Common myeloid progenitor, CD34-positive (primary cell): ENCODE measurements at regions not wholly inside any gene's neighbourhood (a gene's known extent, or its start where the extent isn't known, plus 50 kb on each side); places are given as distances from the start of the nearest gene placed in this dataset.

Source experiments
- CTCF ChIA-PET: fragments of 350-600 bp; sonication (Branson Sonifier 250); formaldehyde crosslinking; loops from one replicate; lab custom pipeline; 2021; ENCODE audit warnings: antibody characterized with exemption; lab: Charles Lee
- POLR2A ChIA-PET: fragments of 350-600 bp; sonication (Branson Sonifier 250); formaldehyde crosslinking; loops from one replicate; lab custom pipeline; 2021; ENCODE audit warnings: antibody characterized with exemption; lab: Charles Lee
- DNase-seq, 3 donors: peaks; one replicate each; pipeline versions ENCODE4 v3.0.0 to v3.0.0-alpha.2; 2013
- H3K27ac ChIP-seq, 2 experiments: 1 replicate in 1 of 2; 2 replicates in 1 of 2; pipeline ENCODE4 v1.7.0; 2013; ENCODE audit warnings: inconsistent platforms in 2 of 2, low read length in 2 of 2, mild to moderate bottlenecking in 2 of 2, low read depth in 1 of 2, moderate library complexity in 1 of 2; ENCODE audit not compliant: severe bottlenecking in 2 of 2, insufficient read depth in 1 of 2, poor library complexity in 1 of 2
- H3K27me3 ChIP-seq, 5 experiments: replicated peaks in 2 of 5; 1 replicate in 3 of 5; 2 replicates in 2 of 5; pipeline versions ENCODE4 v1.6.1 to v1.7.0; 2013; ENCODE audit warnings: low read length in 4 of 5, mild to moderate bottlenecking in 2 of 5, moderate library complexity in 2 of 5, inconsistent platforms in 1 of 5; ENCODE audit not compliant: insufficient read depth in 5 of 5, control insufficient read depth in 4 of 5
- H3K36me3 ChIP-seq, 4 experiments: 1 replicate in 2 of 4; 2 replicates in 2 of 4; pipeline versions ENCODE4 v1.6.1 to v1.7.0; 2013; ENCODE audit warnings: low read length in 3 of 4, control low read depth in 1 of 4, mild to moderate bottlenecking in 1 of 4; ENCODE audit not compliant: control insufficient read depth in 4 of 4, insufficient read depth in 4 of 4
- H3K4me1 ChIP-seq, 4 experiments: 1 replicate in 3 of 4; 2 replicates in 1 of 4; pipeline versions ENCODE4 v1.6.1 to v1.7.1; 2013; ENCODE audit warnings: low read length in 3 of 4, mild to moderate bottlenecking in 3 of 4, control low read depth in 1 of 4, inconsistent platforms in 1 of 4, moderate library complexity in 1 of 4; ENCODE audit not compliant: control insufficient read depth in 4 of 4, insufficient read depth in 4 of 4; ENCODE audit errors: control extremely low read depth in 1 of 4
- H3K4me3 ChIP-seq, 7 experiments: 1 replicate in 4 of 7; 2 replicates in 3 of 7; pipeline versions ENCODE4 v1.5.1 to v1.7.0; 2013; ENCODE audit warnings: mild to moderate bottlenecking in 7 of 7, low read length in 6 of 7, moderate library complexity in 6 of 7, inconsistent platforms in 2 of 7, low read depth in 2 of 7, control low read depth in 1 of 7; ENCODE audit not compliant: insufficient read depth in 4 of 7, control insufficient read depth in 1 of 7; ENCODE audit errors: extremely low read depth in 1 of 7
- H3K9me3 ChIP-seq, 5 experiments: 1 replicate in 4 of 5; 2 replicates in 1 of 5; pipeline versions ENCODE4 v1.6.1 to v1.7.1; 2013; ENCODE audit warnings: low read length in 4 of 5, mild to moderate bottlenecking in 2 of 5, inconsistent platforms in 1 of 5, low read depth in 1 of 5, moderate library complexity in 1 of 5; ENCODE audit not compliant: control insufficient read depth in 4 of 5, insufficient read depth in 2 of 5; ENCODE audit errors: control extremely low read depth in 1 of 5
- WGBS: methylation state at CpG from one replicate; pipeline ENCODE4 v1.1.5; 2013; ENCODE audit not compliant: insufficient coverage; 5-methylcytosine and 5-hydroxymethylcytosine counted together

DNA sequence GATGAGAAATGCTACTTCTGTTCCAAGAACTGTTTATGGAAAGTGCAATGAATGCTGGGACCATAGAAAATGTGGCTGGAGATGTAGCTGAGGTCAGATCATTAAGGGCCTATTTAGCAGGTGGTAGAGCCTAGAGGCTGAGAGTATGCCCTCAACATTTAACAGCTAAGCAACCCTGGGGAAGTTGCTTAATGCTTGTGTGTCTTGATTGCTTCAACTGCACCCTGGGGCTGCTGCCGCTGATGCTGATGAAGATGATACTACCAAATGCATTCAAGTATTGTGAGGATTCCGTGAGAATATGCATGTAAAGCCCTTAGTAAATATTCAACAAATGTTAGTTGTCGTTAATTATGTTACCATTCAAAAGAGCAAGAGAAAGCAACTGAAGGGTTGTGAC lies 273.2 kb downstream of the BCL11A start:
- no peaks in the 10 kb centered on the region for H3K27me3 ChIP-seq
- peaks cover 0 to 5% (median 0%) of the 10 kb centered on the region in 5 experiments for H3K9me3 ChIP-seq
- DNase-seq, result no peak
- POLR2A ChIA-PET, result no interaction called here
- H3K4me1 ChIP-seq, result peaks cover 0 to 6% (median 3%) of the 10 kb centered on the region in 4 experiments
- 96% methylated on average over 3 of the region's 3 CpGs for WGBS
- no peaks in the 10 kb centered on the region for H3K36me3 ChIP-seq
- H3K27ac ChIP-seq, result no peak overlapping the region
- no peak overlapping the region for H3K4me3 ChIP-seq
- CTCF ChIA-PET, result no interaction called here

DNA sequence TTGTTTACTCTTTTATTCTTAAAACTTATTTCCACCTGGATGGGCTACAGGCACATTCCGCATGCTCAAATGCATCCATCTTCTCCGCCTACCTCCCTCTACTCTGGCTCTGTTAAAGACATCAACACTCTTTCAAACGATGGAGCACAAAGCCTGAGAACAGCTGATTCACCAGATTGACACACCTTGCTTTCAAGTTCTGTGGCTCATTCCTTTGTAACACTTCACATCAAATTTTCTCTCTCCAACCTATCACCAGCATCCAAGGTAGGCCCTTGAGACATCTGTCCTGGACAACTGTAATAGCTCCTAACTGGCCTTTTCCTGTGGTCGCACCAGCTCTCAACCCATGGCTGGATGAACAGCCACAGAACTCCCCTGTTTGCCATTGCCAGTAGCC lies 274.5 kb downstream of the BCL11A start:
- Histone ChIP-seq H3K36me3 (no peaks in the 10 kb centered on the region), H3K27ac (no peak overlapping the region), H3K9me3 (peaks cover 0 to 16% (median 8%) of the 10 kb centered on the region in 5 experiments), H3K27me3 (no peaks in the 10 kb centered on the region), H3K4me1 (peaks cover 0 to 6% (median 3%) of the 10 kb centered on the region in 4 experiments), H3K4me3 (no peak overlapping the region)
- no peak for DNase-seq
- ChIA-PET CTCF (no interaction called here), POLR2A (no interaction called here)
- WGBS, result 98% methylated on average over 4 of the region's 4 CpGs

DNA sequence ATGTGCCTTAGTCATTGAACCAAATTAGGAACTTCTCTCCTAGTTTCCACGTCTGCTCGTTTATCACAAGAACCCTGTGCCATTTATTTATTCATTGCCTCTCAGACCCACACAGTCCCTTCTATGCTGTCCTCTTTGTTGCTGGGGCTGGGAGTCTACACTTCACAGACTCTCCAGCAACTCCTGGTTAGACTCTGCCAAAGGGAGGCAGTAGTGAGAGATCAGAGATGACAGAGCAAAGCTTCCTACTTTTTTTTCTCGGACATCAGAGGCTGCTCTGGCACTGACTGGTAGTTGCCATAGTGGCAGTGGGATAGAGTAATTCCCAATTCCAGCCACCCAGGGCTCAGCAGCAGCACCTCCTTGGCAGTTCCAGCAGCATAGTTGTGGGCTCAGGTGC lies 277.5 kb downstream of the BCL11A start:
- Histone ChIP-seq H3K27ac (no peak overlapping the region), H3K4me3 (no peak overlapping the region), H3K4me1 (peaks cover 0 to 2% (median 0%) of the 10 kb centered on the region in 4 experiments), H3K36me3 (no peaks in the 10 kb centered on the region), H3K9me3 (peaks cover 0 to 18% (median 9%) of the 10 kb centered on the region in 5 experiments), H3K27me3 (no peaks in the 10 kb centered on the region)
- ChIA-PET POLR2A (no interaction called here), CTCF (no interaction called here)
- no peak for DNase-seq
- WGBS, result 100% methylated on average over 3 of the region's 3 CpGs

GRCh38 chr2:60273836-60274235 lies 279.6 kb downstream of the BCL11A start:
- WGBS, result 90% methylated on average over 3 of the region's 3 CpGs
- CTCF ChIA-PET, result no interaction called here
- Histone ChIP-seq H3K27ac (no peak overlapping the region), H3K36me3 (no peaks in the 10 kb centered on the region), H3K9me3 (peaks cover 0 to 21% (median 9%) of the 10 kb centered on the region in 5 experiments), H3K27me3 (no peaks in the 10 kb centered on the region), H3K4me1 (peaks cover 0 to 2% (median 0%) of the 10 kb centered on the region in 4 experiments), H3K4me3 (no peak overlapping the region)
- no peak for DNase-seq
- POLR2A ChIA-PET, result no interaction called here

- Histone ChIP-seq H3K36me3 (no peaks in the 10 kb centered on the region), H3K27ac (no peak overlapping the region), H3K4me3 (no peak overlapping the region), H3K27me3 (no peaks in the 10 kb centered on the region), H3K4me1 (peaks cover 0 to 2% (median 0%) of the 10 kb centered on the region in 4 experiments), H3K9me3 (peaks cover 0 to 21% (median 9%) of the 10 kb centered on the region in 5 experiments)
- ChIA-PET CTCF (no interaction called here), POLR2A (no interaction called here)
- DNase-seq, result no peak
- WGBS, result 98% methylated on average over 5 of the region's 5 CpGs
Measured at GRCh38 chr2:60271713-60272112, 281.7 kb downstream of the BCL11A start.

GRCh38 chr2:60271131-60271530 lies 282.3 kb downstream of the BCL11A start:
- POLR2A ChIA-PET, result no interaction called here
- H3K27me3 ChIP-seq, result no peaks in the 10 kb centered on the region
- CTCF ChIA-PET, result no interaction called here
- no peak overlapping the region for H3K27ac ChIP-seq
- no peaks in the 10 kb centered on the region for H3K36me3 ChIP-seq
- H3K9me3 ChIP-seq, result peaks cover 0 to 21% (median 9%) of the 10 kb centered on the region in 5 experiments
- DNase-seq, result no peak
- no peak overlapping the region for H3K4me3 ChIP-seq
- H3K4me1 ChIP-seq, result no peaks in the 10 kb centered on the region
- 97% methylated on average over 5 of the region's 7 CpGs for WGBS

DNA sequence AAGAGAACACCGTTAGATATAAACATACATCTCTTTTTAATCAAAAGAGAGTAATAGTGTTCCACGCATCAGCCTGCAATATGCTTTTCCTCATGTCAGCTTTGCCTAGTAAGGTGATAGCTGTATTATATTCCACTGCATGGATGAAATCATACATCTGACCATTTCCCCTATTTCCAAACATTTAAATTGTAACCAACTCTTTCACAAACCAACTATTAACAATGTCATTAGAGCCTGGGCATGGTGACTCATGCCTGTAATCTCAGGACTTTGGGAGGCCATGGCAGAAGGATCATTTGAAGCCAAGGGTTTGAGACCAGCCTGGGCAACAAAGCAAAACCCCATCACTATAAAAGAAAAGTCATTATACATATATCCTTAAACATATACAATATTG lies 284.8 kb downstream of the BCL11A start:
- no peaks in the 10 kb centered on the region for H3K4me1 ChIP-seq
- no peak overlapping the region for H3K27ac ChIP-seq
- ChIA-PET CTCF (no interaction called here), POLR2A (no interaction called here)
- no peaks in the 10 kb centered on the region for H3K36me3 ChIP-seq
- H3K9me3 ChIP-seq, result peaks cover 0 to 3% (median 0%) of the 10 kb centered on the region in 5 experiments
- H3K27me3 ChIP-seq, result no peaks in the 10 kb centered on the region
- no peak overlapping the region for H3K4me3 ChIP-seq
- 100% methylated on average over 1 of the region's 2 CpGs for WGBS
- DNase-seq, result no peak
